GM23338 (cell line): ENCODE measurements at regions not wholly inside any gene's neighbourhood (a gene's known extent, or its start where the extent isn't known, plus 50 kb on each side); places are given as distances from the start of the nearest gene placed in this dataset.

Experiments
- ATAC-seq: fragments of 200-7000 bp; cut with Tn5 transposase; 3 replicates; pipeline ENCODE4 v1.9.1; 2020
- DNase-seq: peaks from one replicate; pipeline ENCODE4 v3.0.0-alpha.2; 2015; ENCODE audit warnings: low spot score
- H2AFZ ChIP-seq: fragments of 200-600 bp; sonication (generic); 2 replicates; pipeline ENCODE4 v1.8.0; 2016; ENCODE audit warnings: antibody characterized with exemption, mild to moderate bottlenecking, moderate library complexity
- H3F3A ChIP-seq: fragments of 200-600 bp; sonication (generic); replicated peaks from 2 replicates; pipeline ENCODE4 v1.8.0; 2017; ENCODE audit warnings: antibody characterized with exemption, mixed run types, low read depth
- H3K27ac ChIP-seq: fragments of 200-600 bp; sonication (generic); 2 replicates; pipeline ENCODE4 v1.6.1; 2016; ENCODE audit warnings: low read depth
- H3K27me3 ChIP-seq: fragments of 200-600 bp; sonication (generic); 2 replicates; pipeline ENCODE4 v1.8.0; 2016; ENCODE audit warnings: mild to moderate bottlenecking, mixed run types, moderate library complexity; ENCODE audit not compliant: insufficient read depth
- H3K36me3 ChIP-seq: fragments of 200-600 bp; sonication (generic); 2 replicates; pipeline ENCODE4 v1.8.0; 2016; ENCODE audit warnings: mild to moderate bottlenecking; ENCODE audit not compliant: insufficient read depth
- H3K4me1 ChIP-seq: fragments of 200-600 bp; sonication (generic); 2 replicates; pipeline ENCODE4 v1.8.0; 2016; ENCODE audit warnings: mild to moderate bottlenecking, moderate library complexity; ENCODE audit not compliant: insufficient read depth
- H3K4me2 ChIP-seq: fragments of 200-600 bp; sonication (generic); 2 replicates; pipeline ENCODE4 v1.7.1; 2017; ENCODE audit warnings: mixed run types
- H3K4me3 ChIP-seq: fragments of 200-600 bp; sonication (generic); 2 replicates; pipeline ENCODE4 v1.6.1; 2016; ENCODE audit warnings: mixed run types
- H3K79me2 ChIP-seq: fragments of 200-600 bp; sonication (generic); replicated peaks from 2 replicates; pipeline ENCODE4 v1.8.0; 2017; ENCODE audit warnings: mild to moderate bottlenecking; ENCODE audit not compliant: insufficient read depth
- H3K9me2 ChIP-seq: fragments of 200-600 bp; sonication (generic); 2 replicates; pipeline ENCODE4 v1.8.0; 2017; ENCODE audit not compliant: insufficient read depth
- H4K20me1 ChIP-seq: fragments of 200-600 bp; sonication (generic); replicated peaks from 2 replicates; pipeline ENCODE4 v1.8.0; 2017; ENCODE audit warnings: mild to moderate bottlenecking; ENCODE audit not compliant: insufficient read depth
- H3K27ac Mint-ChIP-seq: 2 replicates; pipeline ENCODE4 v1.8.0; 2020; ENCODE audit warnings: inconsistent platforms, mild to moderate bottlenecking, moderate library complexity, mixed read lengths
- H3K27me3 Mint-ChIP-seq: 3 replicates; pipeline ENCODE4 v1.8.0; 2022; ENCODE audit warnings: low read depth, mild to moderate bottlenecking, moderate library complexity, mixed read lengths, inconsistent platforms; ENCODE audit not compliant: insufficient read depth, poor library complexity
- H3K36me3 Mint-ChIP-seq: 3 replicates; pipeline ENCODE4 v1.8.0; 2021; ENCODE audit warnings: low read depth, mild to moderate bottlenecking, inconsistent platforms, moderate library complexity, mixed read lengths
- H3K4me1 Mint-ChIP-seq: 3 replicates; pipeline ENCODE4 v1.8.0; 2020; ENCODE audit warnings: mild to moderate bottlenecking, inconsistent platforms, mixed read lengths
- H3K4me3 Mint-ChIP-seq: 3 replicates; pipeline ENCODE4 v1.8.0; 2021; ENCODE audit warnings: moderate library complexity, mild to moderate bottlenecking, inconsistent platforms, mixed read lengths
- H3K9me3 Mint-ChIP-seq: 3 replicates; pipeline ENCODE4 v1.8.0; 2020; ENCODE audit warnings: moderate library complexity, mild to moderate bottlenecking, inconsistent platforms, mixed read lengths
- EZH2 ChIP-seq: fragments of 200-600 bp; sonication (generic); IDR thresholded peaks from one replicate; pipeline ENCODE4 v1.8.0; 2017; ENCODE audit warnings: antibody characterized with exemption, mild to moderate bottlenecking, low read depth; ENCODE audit not compliant: unreplicated experiment
- EZH2phosphoT487 ChIP-seq: fragments of 200-600 bp; sonication (generic); IDR thresholded peaks from one replicate; pipeline ENCODE4 v1.8.1; 2018; ENCODE audit warnings: antibody characterized with exemption; ENCODE audit not compliant: unreplicated experiment
- JUNB ChIP-seq: IDR thresholded peaks from one replicate; pipeline ENCODE4 v1.6.1; 2016; ENCODE audit warnings: antibody characterized with exemption; ENCODE audit not compliant: unreplicated experiment
- NANOG ChIP-seq: IDR thresholded peaks from 2 replicates; pipeline ENCODE4 v1.6.1; 2016; ENCODE audit warnings: antibody characterized with exemption, borderline replicate concordance
- POLR2AphosphoS5 ChIP-seq: IDR thresholded peaks from 2 replicates; pipeline ENCODE4 v1.6.1; 2016; ENCODE audit warnings: antibody characterized with exemption, low read depth
- STAT1 ChIP-seq: IDR thresholded peaks from one replicate; pipeline ENCODE4 v1.6.1; 2016; ENCODE audit warnings: antibody characterized with exemption; ENCODE audit not compliant: unreplicated experiment
- TF ChIP-seq, protein P1 (sequence below), 2 experiments: fragments of 200-600 bp in 1 of 2; sonication (generic) in 1 of 2; conservative IDR thresholded peaks; 2 replicates each; pipeline versions ENCODE4 v1.5.1 to v1.6.1; 2016 to 2017; ENCODE audit warnings: antibody characterized with exemption in 2 of 2, low read depth in 2 of 2, mild to moderate bottlenecking in 2 of 2, moderate library complexity in 1 of 2
- TF ChIP-seq, protein P2 (sequence below): fragments of 250-450 bp; sonication (Bioruptor Pico); IDR thresholded peaks from 2 replicates; pipeline ENCODE4 v1.5.0; 2020; ENCODE audit warnings: mild to moderate bottlenecking, moderate library complexity

DNA sequence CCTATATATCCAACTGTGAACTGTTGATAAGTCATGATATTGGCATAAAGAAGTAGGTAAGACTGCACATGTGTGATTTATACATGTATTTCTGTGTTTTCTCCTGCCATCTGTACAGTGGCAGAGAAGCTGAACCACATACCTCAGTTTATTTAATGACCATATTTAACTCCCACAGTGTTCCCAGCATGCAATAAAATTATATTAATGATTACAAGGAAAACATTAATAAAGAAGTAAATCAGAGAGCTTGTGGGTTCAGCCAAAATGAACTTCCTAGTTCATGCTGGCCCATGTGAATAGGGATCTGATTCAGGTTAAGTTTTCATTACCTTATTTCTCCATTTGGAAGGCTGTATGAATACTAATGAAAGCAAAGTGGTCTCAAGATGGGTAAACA is 439.2 kb downstream of the CNTN6 start:
- H3K4me2 ChIP-seq, result no peak overlapping the region
- H2AFZ ChIP-seq, result no peak overlapping the region
- peaks cover 2% of the 10 kb centered on the region for H3K27me3 Mint-ChIP-seq
- H3K4me3 ChIP-seq, result no peak overlapping the region
- H3K27ac ChIP-seq, result no peak overlapping the region
- no peak overlapping the region for H3K4me3 Mint-ChIP-seq
- peaks cover 17% of the 10 kb centered on the region for H3K36me3 Mint-ChIP-seq
- H3K4me1 Mint-ChIP-seq, result no peaks in the 10 kb centered on the region
- H3K27me3 ChIP-seq, result no peaks in the 10 kb centered on the region
- no peaks in the 10 kb centered on the region for H3K36me3 ChIP-seq
- H3F3A ChIP-seq, result no peaks in the 10 kb centered on the region
- ATAC-seq, result no peak
- peaks cover 5% of the 10 kb centered on the region; the same call in 1 of the 2 replicates for H3K4me1 ChIP-seq
- no peaks in the 10 kb centered on the region for H4K20me1 ChIP-seq
- H3K9me2 ChIP-seq, result peaks cover 6% of the 10 kb centered on the region; the same call in 1 of the 2 replicates
- no peak overlapping the region for H3K27ac Mint-ChIP-seq
- TF ChIP-seq JUNB (no peak), STAT1 (no peak)
- H3K9me3 Mint-ChIP-seq, result peaks cover 95% of the 10 kb centered on the region
- H3K79me2 ChIP-seq, result no peaks in the 10 kb centered on the region
- DNase-seq, result no peak

DNA sequence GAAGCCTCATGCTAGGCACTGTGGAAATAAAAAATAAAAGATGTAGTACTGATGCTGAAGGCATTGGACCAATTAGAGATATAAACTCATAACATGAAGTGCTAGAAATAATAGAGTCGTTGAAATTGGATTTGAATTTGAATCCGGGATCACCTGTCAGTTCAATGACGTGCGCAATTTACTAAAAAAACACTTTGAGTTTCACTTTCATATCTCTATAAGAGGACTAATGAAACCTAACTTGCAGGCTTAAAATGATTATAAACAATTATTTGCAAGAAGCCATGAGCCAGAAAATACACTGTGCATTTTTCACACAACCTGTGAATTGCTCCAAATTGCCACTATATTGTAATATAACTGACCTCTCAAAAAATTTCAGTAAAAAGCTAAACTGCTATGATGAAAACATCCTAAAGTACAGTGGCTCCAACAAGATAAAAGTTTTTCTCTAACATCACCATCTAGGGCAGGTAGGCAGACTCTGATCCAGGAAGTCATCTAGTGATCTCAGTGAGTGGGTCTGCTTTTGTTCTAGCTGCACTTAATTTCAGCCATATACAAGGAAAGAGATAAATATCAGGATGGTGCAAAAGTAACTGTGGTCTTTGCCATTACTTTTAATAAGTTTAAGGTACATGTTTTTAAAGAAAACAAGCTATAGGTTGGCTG is 440.2 kb downstream of the CNTN6 start:
- Histone ChIP-seq H3K4me1 (peaks cover 5% of the 10 kb centered on the region; the same call in 1 of the 2 replicates), H3F3A (no peaks in the 10 kb centered on the region), H3K9me2 (peaks cover 6% of the 10 kb centered on the region; the same call in 1 of the 2 replicates), H3K4me3 (no peak overlapping the region), H3K36me3 (peaks cover 9% of the 10 kb centered on the region; the same call in 1 of the 2 replicates), H3K27ac (no peak overlapping the region), H2AFZ (no peak overlapping the region), H3K4me2 (no peak overlapping the region), H3K79me2 (no peaks in the 10 kb centered on the region), H3K27me3 (no peaks in the 10 kb centered on the region), H4K20me1 (no peaks in the 10 kb centered on the region)
- H3K4me3 Mint-ChIP-seq, result no peak overlapping the region
- TF ChIP-seq POLR2AphosphoS5 (no peak), NANOG (no peak)
- H3K36me3 Mint-ChIP-seq, result peaks cover 19% of the 10 kb centered on the region
- H3K9me3 Mint-ChIP-seq, result peaks cover 92% of the 10 kb centered on the region
- DNase-seq, result no peak
- H3K27me3 Mint-ChIP-seq, result peaks cover 2% of the 10 kb centered on the region
- ATAC-seq, result no peak
- no peak overlapping the region for H3K27ac Mint-ChIP-seq
- no peaks in the 10 kb centered on the region for H3K4me1 Mint-ChIP-seq

DNA sequence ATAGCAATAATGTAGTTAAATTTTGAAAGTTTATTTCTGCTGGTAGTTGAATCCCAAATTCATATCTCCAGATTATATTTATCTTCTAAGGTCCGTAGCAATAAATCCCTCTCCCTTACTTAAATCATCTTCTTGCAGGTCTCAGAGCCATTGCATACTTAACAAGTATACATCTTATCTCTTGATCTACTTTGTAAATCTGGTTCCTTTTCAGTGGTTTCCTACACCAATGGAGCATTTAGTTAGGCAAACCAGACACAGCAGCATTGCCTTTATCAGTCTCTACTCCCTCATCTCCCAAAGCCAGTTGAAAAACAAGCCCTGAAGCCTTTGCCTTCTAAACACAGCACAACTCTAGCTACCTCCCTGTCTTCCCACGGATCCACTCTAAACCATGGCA is 440.9 kb downstream of the CNTN6 start:
- H2AFZ ChIP-seq, result no peak overlapping the region
- no peak overlapping the region for H3K4me3 ChIP-seq
- peaks cover 2% of the 10 kb centered on the region for H3K27me3 Mint-ChIP-seq
- peaks cover 9% of the 10 kb centered on the region; the same call in 1 of the 2 replicates for H3K36me3 ChIP-seq
- H3K4me1 ChIP-seq, result peaks cover 5% of the 10 kb centered on the region; the same call in 1 of the 2 replicates
- H3K27me3 ChIP-seq, result no peaks in the 10 kb centered on the region
- peaks cover 8% of the 10 kb centered on the region for H3K9me2 ChIP-seq
- no peaks in the 10 kb centered on the region for H3K79me2 ChIP-seq
- no peaks in the 10 kb centered on the region for H3F3A ChIP-seq
- no peak overlapping the region for H3K4me3 Mint-ChIP-seq
- DNase-seq (no peak), ATAC-seq (no peak)
- H3K27ac ChIP-seq, result no peak overlapping the region
- H3K4me1 Mint-ChIP-seq, result no peaks in the 10 kb centered on the region
- peaks cover 17% of the 10 kb centered on the region for H3K36me3 Mint-ChIP-seq
- H3K4me2 ChIP-seq, result no peak overlapping the region
- no peak overlapping the region for H3K27ac Mint-ChIP-seq
- peaks cover 92% of the 10 kb centered on the region for H3K9me3 Mint-ChIP-seq
- no peaks in the 10 kb centered on the region for H4K20me1 ChIP-seq
- TF ChIP-seq JUNB (no peak), EZH2 (no peak), STAT1 (no peak), EZH2phosphoT487 (no peak)
- TF ChIP-seq, protein P1, sequence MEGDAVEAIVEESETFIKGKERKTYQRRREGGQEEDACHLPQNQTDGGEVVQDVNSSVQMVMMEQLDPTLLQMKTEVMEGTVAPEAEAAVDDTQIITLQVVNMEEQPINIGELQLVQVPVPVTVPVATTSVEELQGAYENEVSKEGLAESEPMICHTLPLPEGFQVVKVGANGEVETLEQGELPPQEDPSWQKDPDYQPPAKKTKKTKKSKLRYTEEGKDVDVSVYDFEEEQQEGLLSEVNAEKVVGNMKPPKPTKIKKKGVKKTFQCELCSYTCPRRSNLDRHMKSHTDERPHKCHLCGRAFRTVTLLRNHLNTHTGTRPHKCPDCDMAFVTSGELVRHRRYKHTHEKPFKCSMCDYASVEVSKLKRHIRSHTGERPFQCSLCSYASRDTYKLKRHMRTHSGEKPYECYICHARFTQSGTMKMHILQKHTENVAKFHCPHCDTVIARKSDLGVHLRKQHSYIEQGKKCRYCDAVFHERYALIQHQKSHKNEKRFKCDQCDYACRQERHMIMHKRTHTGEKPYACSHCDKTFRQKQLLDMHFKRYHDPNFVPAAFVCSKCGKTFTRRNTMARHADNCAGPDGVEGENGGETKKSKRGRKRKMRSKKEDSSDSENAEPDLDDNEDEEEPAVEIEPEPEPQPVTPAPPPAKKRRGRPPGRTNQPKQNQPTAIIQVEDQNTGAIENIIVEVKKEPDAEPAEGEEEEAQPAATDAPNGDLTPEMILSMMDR (conservative IDR thresholded peaks at IDR 0.05; ENCODE audit: low read depth in 2 of 2), result no peak
- TF ChIP-seq, protein P2, sequence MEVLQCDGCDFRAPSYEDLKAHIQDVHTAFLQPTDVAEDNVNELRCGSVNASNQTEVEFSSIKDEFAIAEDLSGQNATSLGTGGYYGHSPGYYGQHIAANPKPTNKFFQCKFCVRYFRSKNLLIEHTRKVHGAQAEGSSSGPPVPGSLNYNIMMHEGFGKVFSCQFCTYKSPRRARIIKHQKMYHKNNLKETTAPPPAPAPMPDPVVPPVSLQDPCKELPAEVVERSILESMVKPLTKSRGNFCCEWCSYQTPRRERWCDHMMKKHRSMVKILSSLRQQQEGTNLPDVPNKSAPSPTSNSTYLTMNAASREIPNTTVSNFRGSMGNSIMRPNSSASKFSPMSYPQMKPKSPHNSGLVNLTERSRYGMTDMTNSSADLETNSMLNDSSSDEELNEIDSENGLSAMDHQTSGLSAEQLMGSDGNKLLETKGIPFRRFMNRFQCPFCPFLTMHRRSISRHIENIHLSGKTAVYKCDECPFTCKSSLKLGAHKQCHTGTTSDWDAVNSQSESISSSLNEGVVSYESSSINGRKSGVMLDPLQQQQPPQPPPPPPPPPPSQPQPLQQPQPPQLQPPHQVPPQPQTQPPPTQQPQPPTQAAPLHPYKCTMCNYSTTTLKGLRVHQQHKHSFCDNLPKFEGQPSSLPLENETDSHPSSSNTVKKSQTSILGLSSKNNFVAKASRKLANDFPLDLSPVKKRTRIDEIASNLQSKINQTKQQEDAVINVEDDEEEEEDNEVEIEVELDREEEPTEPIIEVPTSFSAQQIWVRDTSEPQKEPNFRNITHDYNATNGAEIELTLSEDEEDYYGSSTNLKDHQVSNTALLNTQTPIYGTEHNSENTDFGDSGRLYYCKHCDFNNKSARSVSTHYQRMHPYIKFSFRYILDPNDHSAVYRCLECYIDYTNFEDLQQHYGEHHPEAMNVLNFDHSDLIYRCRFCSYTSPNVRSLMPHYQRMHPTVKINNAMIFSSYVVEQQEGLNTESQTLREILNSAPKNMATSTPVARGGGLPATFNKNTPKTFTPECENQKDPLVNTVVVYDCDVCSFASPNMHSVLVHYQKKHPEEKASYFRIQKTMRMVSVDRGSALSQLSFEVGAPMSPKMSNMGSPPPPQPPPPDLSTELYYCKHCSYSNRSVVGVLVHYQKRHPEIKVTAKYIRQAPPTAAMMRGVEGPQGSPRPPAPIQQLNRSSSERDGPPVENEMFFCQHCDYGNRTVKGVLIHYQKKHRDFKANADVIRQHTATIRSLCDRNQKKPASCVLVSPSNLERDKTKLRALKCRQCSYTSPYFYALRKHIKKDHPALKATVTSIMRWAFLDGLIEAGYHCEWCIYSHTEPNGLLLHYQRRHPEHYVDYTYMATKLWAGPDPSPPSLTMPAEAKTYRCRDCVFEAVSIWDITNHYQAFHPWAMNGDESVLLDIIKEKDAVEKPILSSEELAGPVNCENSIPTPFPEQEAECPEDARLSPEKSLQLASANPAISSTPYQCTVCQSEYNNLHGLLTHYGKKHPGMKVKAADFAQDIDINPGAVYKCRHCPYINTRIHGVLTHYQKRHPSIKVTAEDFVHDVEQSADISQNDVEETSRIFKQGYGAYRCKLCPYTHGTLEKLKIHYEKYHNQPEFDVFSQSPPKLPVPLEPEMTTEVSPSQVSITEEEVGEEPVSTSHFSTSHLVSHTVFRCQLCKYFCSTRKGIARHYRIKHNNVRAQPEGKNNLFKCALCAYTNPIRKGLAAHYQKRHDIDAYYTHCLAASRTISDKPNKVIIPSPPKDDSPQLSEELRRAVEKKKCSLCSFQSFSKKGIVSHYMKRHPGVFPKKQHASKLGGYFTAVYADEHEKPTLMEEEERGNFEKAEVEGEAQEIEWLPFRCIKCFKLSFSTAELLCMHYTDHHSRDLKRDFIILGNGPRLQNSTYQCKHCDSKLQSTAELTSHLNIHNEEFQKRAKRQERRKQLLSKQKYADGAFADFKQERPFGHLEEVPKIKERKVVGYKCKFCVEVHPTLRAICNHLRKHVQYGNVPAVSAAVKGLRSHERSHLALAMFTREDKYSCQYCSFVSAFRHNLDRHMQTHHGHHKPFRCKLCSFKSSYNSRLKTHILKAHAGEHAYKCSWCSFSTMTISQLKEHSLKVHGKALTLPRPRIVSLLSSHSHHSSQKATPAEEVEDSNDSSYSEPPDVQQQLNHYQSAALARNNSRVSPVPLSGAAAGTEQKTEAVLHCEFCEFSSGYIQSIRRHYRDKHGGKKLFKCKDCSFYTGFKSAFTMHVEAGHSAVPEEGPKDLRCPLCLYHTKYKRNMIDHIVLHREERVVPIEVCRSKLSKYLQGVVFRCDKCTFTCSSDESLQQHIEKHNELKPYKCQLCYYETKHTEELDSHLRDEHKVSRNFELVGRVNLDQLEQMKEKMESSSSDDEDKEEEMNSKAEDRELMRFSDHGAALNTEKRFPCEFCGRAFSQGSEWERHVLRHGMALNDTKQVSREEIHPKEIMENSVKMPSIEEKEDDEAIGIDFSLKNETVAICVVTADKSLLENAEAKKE (CRISPR knock-in tag), result no peak
